GM19035 (cell line): ENCODE measurements at regions not wholly inside any gene's neighbourhood (a gene's known extent, or its start where the extent isn't known, plus 50 kb on each side); places are given as distances from the start of the nearest gene placed in this dataset.
A peak's percentile ranks its signal among the peaks of the same experiment; 100 is the strongest.
"Not testable (repeated sequence)": the region's sequence is repeated elsewhere in the genome, so short reads cannot be mapped to it uniquely, and the experiment has no call there.

Experiments
- ATAC-seq: cut with Tn5 transposase; IDR thresholded peaks from one replicate; pipeline ENCODE4 v1.9.1; 2021; ENCODE audit not compliant: unreplicated experiment

DNA sequence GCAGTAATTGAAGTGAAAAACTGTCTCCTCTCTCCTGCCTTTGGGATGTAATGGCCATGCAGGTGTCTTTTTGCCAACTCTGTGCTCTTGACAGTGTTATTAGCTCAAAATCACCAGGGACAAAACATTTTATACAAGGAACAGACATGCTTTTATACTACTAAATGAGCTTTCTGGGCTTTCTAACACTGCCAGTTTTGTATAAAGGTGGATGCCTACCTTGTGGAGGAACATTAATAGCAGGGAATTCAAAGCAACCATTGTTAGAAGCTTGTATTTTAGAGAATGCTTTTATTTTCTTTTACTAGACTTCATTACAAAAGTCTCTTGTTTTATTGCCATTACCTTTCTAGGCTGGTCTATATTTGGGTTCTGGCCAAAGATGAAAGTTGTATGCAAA, 54.7 kb upstream of the ARSJ start:
- ATAC-seq: no peak

DNA sequence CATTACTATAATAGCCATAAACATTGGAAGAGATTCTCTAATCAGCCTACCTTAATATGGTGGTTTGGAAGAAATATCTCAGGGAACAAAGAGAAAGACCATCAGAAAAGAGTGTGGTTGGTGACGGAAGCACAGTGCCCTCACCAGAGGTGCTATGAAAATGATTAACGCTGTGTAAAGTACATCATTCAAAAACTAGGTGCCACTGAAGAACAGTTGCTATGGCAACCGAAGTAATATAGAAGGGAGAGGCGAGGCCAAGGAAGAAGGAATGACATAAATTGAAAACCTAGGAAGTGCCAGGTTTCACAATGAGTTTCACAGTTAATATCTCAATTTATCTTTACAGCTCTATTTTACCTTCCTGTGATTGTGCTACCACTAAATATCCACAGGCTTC, 57.0 kb upstream of the ARSJ start:
- ATAC-seq: no peak

DNA sequence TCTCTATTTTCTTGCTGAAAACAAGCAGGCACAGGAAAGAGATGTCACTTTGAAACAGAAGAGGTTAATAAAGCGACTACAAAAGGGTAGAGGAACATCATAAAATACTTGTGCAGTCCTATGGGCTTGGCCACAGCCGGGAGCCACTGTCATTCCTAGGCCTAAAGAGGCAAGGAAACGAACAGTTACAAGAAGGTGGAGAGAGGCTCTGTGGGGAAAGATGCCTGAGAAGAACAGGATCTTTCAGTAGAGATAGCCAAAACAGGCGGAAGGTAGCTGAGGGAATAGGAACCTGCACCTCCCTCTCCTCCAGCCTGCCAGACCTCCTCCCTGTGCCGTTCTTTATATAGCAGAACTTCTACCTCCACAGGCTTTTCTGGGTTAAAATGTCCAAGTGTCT, 57.4 kb upstream of the ARSJ start:
- ATAC-seq: no peak

DNA sequence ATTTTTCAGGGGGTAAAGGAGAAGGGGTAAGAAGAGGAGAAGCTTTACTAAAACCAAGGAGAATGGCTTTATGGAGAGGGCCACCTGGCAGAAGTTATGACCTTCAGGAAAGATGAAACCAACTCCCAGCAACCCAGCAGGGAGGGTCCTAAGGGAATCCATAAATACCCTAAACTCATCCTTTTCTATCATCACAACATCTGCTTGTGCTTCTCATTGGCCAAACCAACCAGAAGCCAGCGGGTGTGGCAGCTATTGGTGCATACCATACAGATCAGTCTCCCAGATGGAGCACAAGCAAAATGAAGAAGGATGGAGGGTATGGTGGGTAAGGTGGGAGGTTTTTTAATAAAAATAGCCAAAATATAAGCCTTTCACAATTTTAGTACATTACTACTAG, 58.5 kb upstream of the ARSJ start:
- no peak for ATAC-seq

DNA sequence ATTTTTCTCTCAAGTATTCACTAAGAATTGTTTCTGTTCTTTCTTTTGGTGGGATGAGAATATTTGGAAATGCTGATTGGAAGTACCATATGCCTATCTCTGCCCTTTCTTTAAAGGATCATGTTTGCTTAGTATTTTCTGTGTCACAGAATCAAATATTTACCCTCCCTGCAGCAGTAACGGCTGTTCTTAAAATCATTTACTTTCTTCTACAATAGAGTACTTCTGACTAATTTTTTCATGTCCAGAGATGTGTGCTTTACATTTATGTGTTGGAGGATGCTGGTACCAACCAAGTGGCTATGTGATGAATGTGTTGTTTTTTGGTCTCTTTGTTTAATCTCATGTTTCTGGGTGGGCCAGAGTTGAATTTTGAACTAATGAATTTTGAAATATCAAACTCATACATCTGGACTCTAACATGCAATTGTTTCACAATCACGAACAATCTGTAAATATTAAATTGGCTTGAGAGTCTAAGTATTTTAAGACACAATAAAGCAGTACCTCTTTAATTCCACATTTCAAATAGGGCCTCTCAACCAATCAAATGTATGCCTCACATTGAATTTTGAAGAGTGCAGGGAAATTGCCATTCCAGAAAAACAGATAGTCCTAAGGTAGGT, 59.4 kb upstream of the ARSJ start:
- no peak for ATAC-seq

DNA sequence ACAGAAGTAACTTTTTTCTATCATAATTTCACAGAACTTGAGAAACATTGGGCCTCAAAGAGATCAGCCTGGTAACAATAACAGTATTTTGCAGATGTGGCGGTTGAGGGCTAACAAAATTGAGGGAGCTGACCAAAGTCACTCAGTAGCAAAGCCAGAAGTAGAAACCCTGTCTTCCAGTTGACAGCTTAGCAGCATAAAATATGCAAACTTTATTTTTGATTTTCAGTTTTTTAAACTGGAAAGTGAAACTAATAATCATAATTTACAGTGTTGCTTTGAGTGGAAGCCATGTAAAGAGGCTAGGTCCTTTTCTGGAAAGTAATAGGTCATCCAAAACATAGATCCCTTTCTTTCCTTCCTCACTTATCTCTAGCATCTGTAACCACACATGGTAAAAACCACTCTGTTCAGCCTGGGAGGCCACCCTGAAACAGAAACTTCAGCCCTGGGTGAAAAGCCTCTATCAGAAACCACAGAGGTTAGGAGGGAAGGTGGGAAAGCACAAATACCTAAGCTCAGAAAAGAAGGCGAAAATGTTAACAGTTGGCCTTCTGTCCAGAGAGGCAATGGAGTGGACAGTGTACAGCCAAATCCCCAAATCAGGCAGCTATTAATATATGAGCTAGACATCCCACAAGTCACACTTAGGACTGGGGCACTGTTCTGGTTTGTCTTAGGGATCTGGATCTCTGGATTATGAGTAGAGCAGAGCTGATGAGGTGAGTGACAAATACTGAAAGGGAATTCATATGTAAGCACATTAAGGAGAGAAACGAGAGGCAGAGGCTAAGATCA, 61.1 kb upstream of the ARSJ start:
- ATAC-seq: peak; percentile 78

DNA sequence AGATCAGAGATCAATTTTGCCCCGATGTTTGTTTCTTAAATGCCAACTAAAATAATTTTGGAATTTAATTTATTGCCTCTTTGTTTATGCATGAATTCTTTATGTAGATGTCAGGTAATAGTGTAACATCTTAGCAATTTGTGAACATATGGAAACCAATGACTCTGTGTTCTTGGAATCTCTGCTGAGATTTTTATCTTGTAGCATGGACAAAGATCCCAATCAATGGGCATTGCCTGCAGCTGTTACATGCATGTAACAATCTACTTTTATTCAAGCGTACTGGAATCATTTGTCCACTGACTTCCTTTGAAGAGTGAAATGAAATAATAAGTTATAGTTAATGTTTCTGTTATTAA, 61.6 kb upstream of the ARSJ start:
- ATAC-seq: no peak

DNA sequence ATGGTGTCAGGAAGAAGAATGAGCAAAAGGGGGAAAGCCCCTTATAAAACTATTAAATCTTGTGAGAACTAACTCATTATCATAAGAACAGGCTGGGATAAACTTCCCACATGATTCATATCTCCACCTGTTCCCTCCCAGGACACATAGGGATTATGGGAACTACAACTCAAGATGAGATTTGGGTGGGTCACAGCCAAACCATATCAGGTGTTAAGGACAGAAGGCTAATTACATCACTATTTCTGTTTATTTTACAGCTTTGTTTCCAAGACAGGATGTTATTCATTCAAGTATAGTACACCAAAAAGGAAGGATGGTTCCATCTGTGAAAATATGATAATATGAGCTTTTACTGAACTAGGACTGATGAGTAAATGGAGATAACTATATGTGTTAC, 63.7 kb upstream of the ARSJ start:
- no peak for ATAC-seq

DNA sequence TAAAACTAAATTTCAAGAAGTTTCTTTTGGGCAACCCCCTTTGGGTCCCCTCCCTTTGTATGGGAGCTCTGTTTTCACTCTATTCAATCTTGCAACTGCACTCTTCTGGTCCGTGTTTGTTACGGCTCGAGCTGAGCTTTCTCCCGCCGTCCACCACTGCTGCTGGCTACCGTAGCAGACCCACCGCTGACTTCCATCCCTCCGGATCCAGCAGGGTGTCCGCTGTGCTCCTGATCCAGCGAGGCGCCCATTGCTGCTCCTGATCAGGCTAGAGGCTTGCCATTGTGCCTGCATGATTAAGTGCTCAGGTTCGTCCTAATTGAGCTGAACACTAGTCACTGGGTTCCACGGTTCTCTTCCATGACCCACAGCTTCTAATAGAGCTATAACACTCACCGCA, 64.9 kb upstream of the ARSJ start:
- ATAC-seq: not testable (repeated sequence)

DNA sequence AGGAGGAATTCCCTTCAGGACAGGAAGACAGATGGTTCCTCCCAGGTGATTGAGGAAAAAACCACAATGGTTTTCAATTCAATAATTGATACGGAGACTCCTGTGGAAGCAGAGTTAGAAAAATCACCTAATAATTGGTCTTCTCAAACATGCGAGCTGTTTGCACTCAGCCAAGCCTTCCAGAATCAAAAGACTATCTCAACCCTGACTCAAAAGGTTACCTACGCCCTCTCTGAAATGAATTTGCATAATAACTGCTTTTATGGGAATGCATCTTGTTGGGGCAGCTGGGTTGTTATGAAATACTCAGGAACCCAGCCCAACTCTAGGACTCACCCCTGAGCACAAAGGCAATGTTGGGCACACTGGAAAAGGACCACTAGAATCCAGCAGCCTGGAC, 66.9 kb upstream of the ARSJ start:
- no peak for ATAC-seq

DNA sequence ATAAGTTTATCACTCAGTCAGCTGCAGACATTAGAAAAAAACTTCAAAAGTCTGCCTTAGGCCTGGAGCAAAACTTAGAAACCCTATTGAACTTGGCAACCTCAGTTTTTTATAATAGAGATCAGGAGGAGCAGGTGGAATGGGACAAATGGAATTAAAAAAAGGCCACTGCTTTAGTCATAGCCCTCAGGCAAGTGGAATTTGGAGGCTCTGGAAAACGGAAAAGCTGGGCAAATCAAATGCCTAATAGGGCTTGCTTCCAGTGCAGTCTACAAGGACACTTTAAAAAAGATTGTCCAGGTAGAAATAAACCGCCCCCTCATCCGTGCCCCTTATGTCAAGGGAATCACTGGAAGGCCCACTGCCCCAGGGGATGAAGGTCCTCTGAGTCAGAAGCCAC, 68.7 kb upstream of the ARSJ start:
- ATAC-seq: not testable (repeated sequence)

DNA sequence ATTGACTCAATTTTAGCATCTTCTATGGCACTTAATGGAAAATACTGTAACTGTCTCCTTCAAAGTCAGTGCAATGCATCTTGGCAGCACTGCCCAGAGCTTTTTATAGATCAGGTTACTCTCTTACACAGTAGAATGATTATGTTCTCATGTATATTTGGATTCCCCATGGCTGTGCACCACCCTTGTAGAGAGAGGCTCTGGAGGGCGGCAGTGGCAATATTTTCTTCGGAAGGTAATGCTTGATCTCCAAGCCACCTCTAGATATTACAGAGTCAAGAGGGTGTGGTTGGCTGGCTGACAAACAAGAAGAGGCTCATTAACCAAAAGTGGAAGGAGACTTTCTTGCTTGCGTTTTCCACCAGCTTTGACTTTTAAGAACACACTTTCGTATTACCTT, 72.8 kb upstream of the ARSJ start:
- no peak for ATAC-seq

DNA sequence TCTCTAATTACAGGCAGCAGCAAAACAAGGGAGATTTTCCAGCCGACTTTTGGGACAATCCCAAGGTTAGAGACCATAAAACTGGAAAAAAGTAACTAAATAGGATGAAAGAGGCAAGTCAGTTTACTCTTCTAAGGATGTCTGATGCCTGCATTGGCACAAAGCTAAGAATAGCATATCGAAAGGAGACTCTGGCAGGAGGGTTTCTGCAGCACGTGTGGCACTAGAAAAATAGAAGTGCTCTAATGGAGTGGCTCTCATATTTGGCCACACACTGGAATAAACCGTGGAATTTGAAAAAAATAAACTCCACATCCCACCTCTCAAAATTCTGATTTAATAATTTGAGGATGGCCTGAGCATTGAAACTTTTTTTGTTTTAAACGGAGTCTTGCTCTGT, 77.2 kb upstream of the ARSJ start:
- ATAC-seq: no peak

DNA sequence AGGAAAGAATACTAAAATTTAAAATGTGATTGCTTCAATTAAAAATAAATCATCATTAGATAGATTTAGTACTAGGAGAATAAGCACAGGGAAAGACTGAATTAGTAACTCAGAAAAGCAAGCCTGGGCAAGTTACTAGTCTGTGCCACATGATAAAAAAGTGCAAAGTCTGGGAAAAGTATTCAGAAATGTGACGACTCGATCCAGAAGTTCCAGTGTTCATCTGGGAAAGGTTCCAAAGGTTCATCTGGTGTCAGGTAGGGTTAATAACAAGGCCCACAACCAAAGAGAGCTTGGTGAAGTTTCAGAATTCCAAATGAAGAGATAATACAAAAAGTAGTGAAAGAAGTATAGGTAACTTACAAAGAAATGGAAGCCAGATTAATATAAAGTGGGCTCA, 78.3 kb upstream of the ARSJ start:
- no peak for ATAC-seq

DNA sequence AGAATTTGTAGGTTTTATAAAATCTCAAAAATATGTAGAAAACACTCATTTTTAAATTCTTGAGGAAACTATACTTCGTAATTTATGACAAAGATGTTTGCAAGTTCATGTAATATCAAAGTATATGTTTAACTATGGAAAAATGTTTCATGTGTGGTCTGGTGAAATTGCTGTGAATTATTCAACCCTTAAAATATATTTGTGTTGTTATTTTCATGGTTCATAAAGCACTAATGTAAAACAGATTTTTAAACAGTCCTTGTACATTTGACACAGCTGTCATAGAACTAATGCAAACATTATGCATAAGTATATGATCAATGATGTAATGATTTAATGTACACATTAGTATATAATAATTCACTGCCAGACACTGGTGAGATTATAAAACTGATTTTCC, 83.1 kb upstream of the ARSJ start:
- no peak for ATAC-seq

DNA sequence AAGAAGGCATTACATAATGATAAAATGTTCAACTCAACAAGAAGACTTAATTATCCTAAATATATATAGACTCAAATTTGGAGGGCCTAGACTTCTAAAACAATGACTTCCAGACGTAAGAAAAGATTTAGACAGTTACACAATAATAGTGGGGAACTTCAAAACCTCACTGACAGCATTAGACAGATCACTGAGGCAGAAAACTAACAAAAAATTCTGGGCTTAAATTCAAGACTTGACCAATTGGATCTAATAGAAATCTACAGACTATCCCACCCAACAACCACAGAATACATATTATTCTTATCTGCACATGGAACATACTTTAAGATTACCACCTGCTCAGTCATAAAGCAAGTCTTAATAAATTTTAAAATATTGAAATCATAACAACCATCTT, 93.3 kb upstream of the ARSJ start:
- ATAC-seq: no peak

DNA sequence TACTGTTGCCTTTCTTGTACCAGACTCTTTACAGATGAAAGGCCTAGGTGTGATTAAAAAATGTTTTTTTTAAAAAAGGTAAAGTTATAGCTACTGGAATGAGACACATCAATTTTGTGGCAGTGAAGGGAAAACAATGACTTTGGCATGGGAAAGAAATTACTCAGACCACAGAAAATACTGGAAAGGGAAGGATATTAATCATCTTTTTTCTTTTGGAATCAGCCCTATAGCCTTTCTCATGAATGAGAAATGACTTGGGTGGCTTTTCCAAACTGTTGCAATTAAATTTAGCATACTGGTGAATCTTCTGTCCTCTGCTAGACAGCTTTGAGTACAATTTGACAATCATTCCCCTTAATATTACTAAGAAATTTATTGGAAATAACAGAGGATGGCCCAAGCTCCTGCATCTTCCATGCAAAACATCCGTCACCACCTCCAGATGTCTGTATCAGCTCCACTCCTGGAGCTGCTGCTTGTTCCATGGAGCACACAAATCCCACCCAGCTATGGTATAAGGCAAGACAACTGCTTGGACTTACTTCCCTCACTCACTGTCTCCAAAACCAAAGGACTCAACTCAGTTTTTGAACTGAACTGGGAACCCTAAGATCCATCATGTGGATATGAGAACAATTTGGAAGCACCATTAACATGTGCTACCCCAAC, 97.6 kb upstream of the ARSJ start:
- ATAC-seq: no peak

DNA sequence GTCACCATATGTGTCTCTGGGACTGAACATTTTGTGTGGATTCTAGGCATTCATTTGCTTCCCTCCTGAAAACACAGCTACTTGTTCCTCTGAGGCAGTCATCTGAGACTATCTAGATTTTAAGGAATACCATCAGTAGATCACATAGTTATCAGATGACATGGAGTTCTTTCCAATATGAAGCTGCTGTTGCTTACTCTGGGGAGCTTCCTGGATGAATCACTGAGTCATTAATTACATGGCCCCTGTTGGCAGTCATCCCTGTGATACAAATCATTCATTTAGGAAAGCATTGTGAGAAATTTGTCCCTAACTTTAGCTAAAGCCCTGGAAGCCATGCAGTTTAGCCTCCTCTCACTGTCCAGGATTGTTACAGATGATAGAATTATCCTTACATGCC, 98.2 kb upstream of the ARSJ start:
- ATAC-seq: no peak

DNA sequence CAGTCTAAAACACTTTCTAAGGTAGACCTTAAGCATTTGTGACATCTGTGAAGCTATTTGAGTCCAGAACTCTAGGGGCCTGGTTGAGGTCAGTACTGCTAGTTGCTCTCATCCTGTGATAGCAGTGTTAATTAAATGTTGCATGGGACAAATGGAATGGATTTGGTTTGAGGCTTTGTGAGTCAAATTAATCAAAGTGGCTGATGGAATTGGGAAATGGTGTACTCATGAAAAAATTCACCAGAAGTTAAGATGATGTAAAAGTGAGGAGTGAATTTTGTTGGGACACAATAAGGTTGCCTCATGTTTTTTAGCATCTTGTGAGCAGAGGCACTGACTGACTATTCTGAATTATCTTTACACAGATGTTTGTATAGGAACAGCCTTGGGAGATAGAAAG, 99.2 kb upstream of the ARSJ start:
- no peak for ATAC-seq

DNA sequence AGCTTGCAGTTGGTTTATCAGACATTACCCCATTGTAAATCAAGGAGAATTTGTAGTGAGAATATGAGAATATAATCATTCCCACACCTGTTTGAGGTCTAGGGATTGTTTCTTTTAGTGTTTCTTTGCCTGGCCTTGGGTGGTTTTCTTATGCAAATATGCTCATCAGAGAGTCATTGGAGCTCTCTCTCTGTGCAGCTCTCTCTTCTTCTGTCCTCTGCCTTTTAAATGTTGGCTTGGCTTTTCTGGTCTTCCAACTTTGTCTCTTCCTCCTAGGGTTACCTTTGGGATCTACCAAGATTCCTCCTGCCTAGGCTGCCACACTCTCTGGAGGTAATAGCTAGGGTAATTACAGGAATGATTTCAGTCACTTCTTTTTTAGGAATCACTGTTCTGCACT, 102.3 kb upstream of the ARSJ start:
- ATAC-seq: no peak

DNA sequence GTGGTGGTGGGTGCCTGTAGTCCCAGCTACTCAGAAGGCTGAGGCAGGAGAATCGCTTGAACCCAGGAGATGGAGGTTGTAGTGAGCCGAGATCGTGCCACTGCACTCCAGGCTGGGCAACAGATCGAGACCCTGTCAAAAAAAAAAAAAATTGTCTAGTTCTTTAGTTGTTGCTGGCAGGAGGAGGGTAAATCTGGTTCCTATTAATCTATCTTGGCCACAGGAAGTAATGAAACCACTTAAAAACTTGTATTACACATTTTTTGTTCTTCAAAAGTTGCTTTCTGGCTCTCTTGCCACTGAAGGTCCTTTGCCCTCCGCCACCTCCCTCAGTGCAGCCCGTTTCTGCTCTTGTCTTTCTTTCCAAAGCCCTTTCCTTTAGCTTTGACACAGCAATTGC, 102.9 kb upstream of the ARSJ start:
- ATAC-seq: no peak

DNA sequence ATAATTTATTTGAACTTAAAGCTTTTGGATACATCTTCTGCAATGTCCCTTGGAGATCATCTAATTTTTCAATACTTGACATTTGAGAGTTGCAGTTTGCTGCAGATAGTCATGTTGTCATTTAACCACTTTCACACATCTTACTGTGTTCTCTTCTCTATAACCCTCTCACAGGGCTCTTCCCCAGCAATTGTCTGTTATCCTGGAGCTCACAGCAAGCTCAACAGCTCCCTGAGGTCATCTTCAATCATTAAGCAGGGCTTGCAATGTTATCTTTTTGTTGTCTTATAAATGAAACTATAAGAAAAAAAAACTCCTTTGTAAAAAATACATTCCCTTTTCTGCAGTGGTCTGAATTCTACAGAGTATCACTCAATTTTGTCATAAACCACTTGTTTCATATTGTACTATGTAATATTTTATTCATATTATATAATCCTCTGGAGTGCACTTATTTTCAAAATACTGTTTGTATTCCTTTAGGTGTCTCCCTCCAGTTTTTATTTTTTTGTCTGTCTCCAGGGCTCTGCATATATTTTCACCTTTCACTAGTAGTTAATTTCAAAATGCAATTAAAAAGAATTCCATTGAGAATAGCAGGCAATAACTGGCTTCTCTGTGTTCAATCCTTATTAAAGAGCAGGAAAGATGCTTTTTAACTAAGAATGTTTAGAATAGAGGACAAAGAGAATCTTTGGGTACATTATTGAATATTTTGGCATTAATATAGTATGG, 106.3 kb upstream of the ARSJ start:
- ATAC-seq: no peak
